Esophagus squamous epithelium (tissue), 5 donors: ENCODE measurements at regions not wholly inside any gene's neighbourhood (a gene's known extent, or its start where the extent isn't known, plus 50 kb on each side); places are given as distances from the start of the nearest gene placed in this dataset.

Source experiments
- DNase-seq: peaks from one replicate; lab custom pipeline; 2025; lab: John Stamatoyannopoulos, UW
- H3K27ac ChIP-seq, 4 donors: fragments of 200-600 bp; sonication (generic); one replicate each; pipeline ENCODE4 v1.5.1; 2016 to 2019; ENCODE audit warnings: mild to moderate bottlenecking in 1 of 4
- H3K27me3 ChIP-seq, 4 donors: fragments of 200-600 bp; sonication (generic); 1 replicate in 3 of 4; 2 replicates in 1 of 4; pipeline versions ENCODE4 v1.5.1 to v1.6.0; 2017 to 2021; ENCODE audit warnings: antibody characterized with exemption in 1 of 4
- H3K36me3 ChIP-seq, 3 donors: fragments of 200-600 bp; sonication (generic); one replicate each; pipeline ENCODE4 v1.5.1; 2016 to 2019
- H3K4me1 ChIP-seq, 3 donors: fragments of 200-600 bp; sonication (generic); one replicate each; pipeline ENCODE4 v1.5.1; 2017 to 2019
- H3K4me3 ChIP-seq, 4 donors: fragments of 200-600 bp; sonication (generic); 1 replicate in 3 of 4; 2 replicates in 1 of 4; pipeline ENCODE4 v1.5.1; 2016 to 2019; ENCODE audit warnings: mild to moderate bottlenecking in 2 of 4, moderate library complexity in 1 of 4
- H3K9me3 ChIP-seq, 3 donors: fragments of 200-600 bp; sonication (generic); one replicate each; pipeline ENCODE4 v1.5.1; 2016 to 2019
- CTCF ChIP-seq, 6 experiments: fragments of 450-650 bp in 4 of 6; fragments of 200-600 bp in 2 of 6; sonication (generic) in 2 of 6; IDR thresholded peaks; one replicate each; pipeline ENCODE4 v1.5.1; 2016 to 2019; ENCODE audit warnings: antibody characterized with exemption in 6 of 6, mild to moderate bottlenecking in 4 of 6, moderate library complexity in 4 of 6
- POLR2A ChIP-seq, 4 donors: fragments of 450-650 bp; IDR thresholded peaks; one replicate each; pipeline ENCODE4 v1.6.1; 2017; ENCODE audit warnings: antibody characterized with exemption in 4 of 4, mild to moderate bottlenecking in 4 of 4, moderate library complexity in 3 of 4
- WGBS, 2 donors: methylation state at CpG; one replicate each; pipeline ENCODE4 v1.1.5; 2018; 5-methylcytosine and 5-hydroxymethylcytosine counted together
- intact Hi-C: fragments of 100-400 bp; cut with DNase I; formaldehyde crosslinking; loops from one replicate; pipeline ENCODE4 v1.15.0; 2022
- donor health status: DM: yes; HTN: yes; CAD: no.

DNA sequence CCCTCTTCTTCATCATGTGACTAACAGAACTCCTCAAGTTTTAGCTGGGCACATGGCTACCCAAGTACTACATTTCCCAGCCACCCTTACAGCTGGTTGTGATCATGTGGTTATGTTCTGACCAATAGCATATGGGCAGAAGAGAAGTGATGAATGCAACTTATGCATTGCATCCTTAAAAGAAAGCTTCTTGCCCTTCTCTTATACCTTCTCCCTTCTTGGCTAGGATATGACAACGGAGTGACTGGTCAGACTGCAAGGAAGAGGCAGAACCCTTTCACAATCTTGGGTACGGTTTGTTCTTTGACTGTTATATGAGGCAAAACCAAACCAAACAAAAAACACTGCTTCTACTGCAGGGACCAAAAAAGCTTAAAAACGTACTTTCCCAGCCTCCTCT, 66.5 kb upstream of the MAX start:
- Histone ChIP-seq H3K36me3 (no peaks in the 10 kb centered on the region), H3K4me1 (peaks cover 5 to 16% (median 10%) of the 10 kb centered on the region in 3 donors), H3K27me3 (peaks cover 0 to 14% (median 0%) of the 10 kb centered on the region in 4 donors), H3K27ac (peak overlapping the region in 2 of 4 donors; percentile 60 to 67), H3K9me3 (no peaks in the 10 kb centered on the region), H3K4me3 (no peak overlapping the region)
- intact Hi-C loops: loop anchor here (10.0 kb wide), 2 partner anchors 656 to 786 kb away; no protein-coding TSS in a partner anchor
- DNase-seq: no peak
- no peak for TF ChIP-seq CTCF (IDR thresholded peaks at IDR 0.05)
- no peak for TF ChIP-seq POLR2A (IDR thresholded peaks at IDR 0.05)
- 34 to 48% methylated on average over 3 of the region's 3 CpGs for WGBS, 2 donors

- no peak overlapping the region for H3K4me3 ChIP-seq
- H3K36me3 ChIP-seq: no peaks in the 10 kb centered on the region
- intact Hi-C loops: loop anchor here (10.0 kb wide), 2 partner anchors 655 to 785 kb away; no protein-coding TSS in a partner anchor
- H3K27me3 ChIP-seq: peaks cover 0 to 14% (median 0%) of the 10 kb centered on the region in 4 donors
- no peak for DNase-seq
- TF ChIP-seq CTCF (IDR thresholded peaks at IDR 0.05): no peak
- no peak for TF ChIP-seq POLR2A (IDR thresholded peaks at IDR 0.05)
- H3K9me3 ChIP-seq: no peaks in the 10 kb centered on the region
- peak overlapping the region in 2 of 4 donors; percentile 60 to 67 for H3K27ac ChIP-seq
- WGBS, 2 donors: 62 to 67% methylated on average over 1 of the region's 1 CpG
- H3K4me1 ChIP-seq: peaks cover 5 to 16% (median 10%) of the 10 kb centered on the region in 3 donors
Measured at GRCh38 chr14:65169351-65169750, 67.0 kb upstream of the MAX start.

- Histone ChIP-seq H3K36me3 (no peaks in the 10 kb centered on the region), H3K9me3 (no peaks in the 10 kb centered on the region), H3K4me1 (peaks cover 5 to 16% (median 10%) of the 10 kb centered on the region in 3 donors), H3K27me3 (peaks cover 0 to 14% (median 0%) of the 10 kb centered on the region in 4 donors), H3K27ac (no peak overlapping the region), H3K4me3 (peak overlapping the region in 3 of 4 donors; percentile 23 to 58 (median 36))
- 38 to 42% methylated on average over 7 of the region's 7 CpGs for WGBS, 2 donors
- TF ChIP-seq CTCF (IDR thresholded peaks at IDR 0.05) (no peak), POLR2A (IDR thresholded peaks at IDR 0.05) (no peak)
- DNase-seq: no peak
- intact Hi-C loops: no loop called here
Measured at GRCh38 chr14:65170318-65170717, 68.0 kb upstream of the MAX start.

DNA sequence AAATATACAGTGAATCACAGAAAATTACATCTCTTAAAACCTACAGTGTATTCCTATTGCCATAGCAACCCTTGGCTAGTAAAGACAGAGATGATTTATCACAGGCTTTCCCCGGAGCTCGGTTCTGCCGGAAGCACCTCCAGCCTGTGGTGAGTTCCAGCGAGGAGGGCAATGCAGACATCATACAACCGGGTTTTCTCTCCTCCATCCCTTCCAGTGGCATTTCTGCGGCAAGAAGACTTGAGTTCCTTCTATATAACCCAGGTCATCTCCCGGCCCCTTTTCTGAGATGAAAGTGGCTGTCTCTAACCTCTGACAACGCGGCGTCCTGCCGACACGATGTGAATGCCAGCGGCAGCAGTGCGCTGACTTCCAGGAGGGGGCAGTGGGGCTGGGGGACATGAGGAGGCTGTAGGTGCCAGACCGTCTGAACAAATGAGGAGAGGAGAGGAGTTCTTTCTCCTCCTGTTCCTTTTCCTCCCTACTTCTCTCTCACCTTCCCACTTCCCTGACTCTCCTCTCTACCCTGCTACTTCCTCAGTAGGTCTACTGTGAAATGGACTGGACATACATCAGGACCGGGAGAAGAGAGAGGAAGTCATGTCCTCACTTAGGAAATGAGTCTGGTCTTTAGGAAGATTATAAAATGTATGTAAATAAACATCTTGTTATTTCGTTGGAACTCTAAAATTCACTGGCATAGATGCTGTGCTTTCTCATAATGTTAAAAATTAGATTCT, 68.6 kb upstream of the MAX start:
- Histone ChIP-seq H3K9me3 (no peaks in the 10 kb centered on the region), H3K27me3 (peaks cover 0 to 14% (median 0%) of the 10 kb centered on the region in 4 donors), H3K4me1 (peaks cover 5 to 16% (median 10%) of the 10 kb centered on the region in 3 donors), H3K27ac (peak overlapping the region in 1 of 4 donors; percentile 18), H3K36me3 (no peaks in the 10 kb centered on the region), H3K4me3 (peak overlapping the region in 3 of 4 donors; percentile 23 to 58 (median 36))
- no peak for DNase-seq
- TF ChIP-seq POLR2A (IDR thresholded peaks at IDR 0.05) (no peak), CTCF (IDR thresholded peaks at IDR 0.05) (peak in 2 of 6 experiments; percentile 9 to 22)
- intact Hi-C loops: no loop called here
- 4 to 6% methylated on average over 13 to 16 of the region's 17 CpGs for WGBS, 2 donors
